Thyroid gland (tissue), 4 donors: ENCODE measurements at regions not wholly inside any gene's neighbourhood (a gene's known extent, or its start where the extent isn't known, plus 50 kb on each side); places are given as distances from the start of the nearest gene placed in this dataset.

Experiments used
- DNase-seq, 2 donors: peaks; one replicate each; pipeline ENCODE4 v3.0.0-alpha.2; 2019
- H3K27ac ChIP-seq, 3 donors: fragments of 200-600 bp; sonication (generic); 1 replicate in 2 of 3; 2 replicates in 1 of 3; pipeline ENCODE4 v1.5.1; 2016 to 2019; ENCODE audit warnings: mild to moderate bottlenecking in 1 of 3, moderate library complexity in 1 of 3
- H3K27me3 ChIP-seq: fragments of 200-600 bp; sonication (generic); one replicate; pipeline ENCODE4 v1.5.1; 2019
- H3K36me3 ChIP-seq, 2 donors: fragments of 200-600 bp; sonication (generic); one replicate each; pipeline ENCODE4 v1.5.1; 2016 to 2019
- H3K4me1 ChIP-seq, 2 donors: fragments of 200-600 bp; sonication (generic); one replicate each; pipeline ENCODE4 v1.5.1; 2017 to 2019
- H3K4me3 ChIP-seq, 3 donors: fragments of 200-600 bp; sonication (generic); replicated peaks in 1 of 3; 1 replicate in 2 of 3; 2 replicates in 1 of 3; pipeline ENCODE4 v1.5.1; 2016; ENCODE audit warnings: mild to moderate bottlenecking in 1 of 3
- H3K9me3 ChIP-seq: fragments of 200-600 bp; sonication (generic); one replicate; pipeline ENCODE4 v1.5.1; 2017
- POLR2A ChIP-seq, 2 donors: fragments of 450-650 bp; IDR thresholded peaks; one replicate each; pipeline ENCODE4 v1.6.1; 2017; ENCODE audit warnings: antibody characterized with exemption in 2 of 2, mild to moderate bottlenecking in 2 of 2, moderate library complexity in 1 of 2
- WGBS, 2 donors: methylation state at CpG; one replicate each; pipeline ENCODE4 v1.1.5; 2017; 5-methylcytosine and 5-hydroxymethylcytosine counted together
- intact Hi-C: fragments of 100-400 bp; cut with DNase I; formaldehyde crosslinking; loops from one replicate; pipeline ENCODE4 v1.15.1; 2023
- TF ChIP-seq, protein P1 (sequence below), 6 experiments: fragments of 200-600 bp in 3 of 6; fragments of 450-650 bp in 3 of 6; sonication (generic) in 3 of 6; IDR thresholded peaks; one replicate each; pipeline ENCODE4 v1.5.1; 2016 to 2019; ENCODE audit warnings: antibody characterized with exemption in 6 of 6, mild to moderate bottlenecking in 2 of 6, inconsistent platforms in 1 of 6, moderate library complexity in 1 of 6

DNA sequence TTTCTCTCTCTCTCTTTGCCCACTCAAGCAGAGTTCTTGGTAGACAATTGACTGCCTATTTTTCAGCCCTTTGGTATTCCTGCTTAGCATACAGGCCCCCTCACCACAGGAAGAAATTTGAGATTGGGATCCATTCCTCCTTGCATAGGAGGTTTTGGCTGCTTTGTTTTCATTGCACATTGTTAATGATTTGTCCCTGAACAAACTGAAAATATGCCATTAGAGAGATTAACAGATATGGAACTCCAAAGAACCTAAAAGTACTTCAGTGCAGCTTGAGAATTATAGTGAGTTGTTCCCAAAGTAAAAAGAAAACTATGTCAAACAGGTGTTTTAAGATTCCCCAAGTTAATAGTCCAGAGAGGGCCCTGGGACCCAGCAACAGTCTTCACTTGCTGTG lies 200.0 kb downstream of the TTLL7 start:
- intact Hi-C loops = no loop called here
- Histone ChIP-seq H3K36me3 (no peaks in the 10 kb centered on the region), H3K27ac (no peak overlapping the region), H3K9me3 (no peaks in the 10 kb centered on the region), H3K27me3 (no peaks in the 10 kb centered on the region), H3K4me3 (no peak overlapping the region), H3K4me1 (peaks cover 0 to 16% of the 10 kb centered on the region in 2 donors)
- DNase-seq = no peak
- no peak for TF ChIP-seq POLR2A (IDR thresholded peaks at IDR 0.05)
- TF ChIP-seq, protein P1, sequence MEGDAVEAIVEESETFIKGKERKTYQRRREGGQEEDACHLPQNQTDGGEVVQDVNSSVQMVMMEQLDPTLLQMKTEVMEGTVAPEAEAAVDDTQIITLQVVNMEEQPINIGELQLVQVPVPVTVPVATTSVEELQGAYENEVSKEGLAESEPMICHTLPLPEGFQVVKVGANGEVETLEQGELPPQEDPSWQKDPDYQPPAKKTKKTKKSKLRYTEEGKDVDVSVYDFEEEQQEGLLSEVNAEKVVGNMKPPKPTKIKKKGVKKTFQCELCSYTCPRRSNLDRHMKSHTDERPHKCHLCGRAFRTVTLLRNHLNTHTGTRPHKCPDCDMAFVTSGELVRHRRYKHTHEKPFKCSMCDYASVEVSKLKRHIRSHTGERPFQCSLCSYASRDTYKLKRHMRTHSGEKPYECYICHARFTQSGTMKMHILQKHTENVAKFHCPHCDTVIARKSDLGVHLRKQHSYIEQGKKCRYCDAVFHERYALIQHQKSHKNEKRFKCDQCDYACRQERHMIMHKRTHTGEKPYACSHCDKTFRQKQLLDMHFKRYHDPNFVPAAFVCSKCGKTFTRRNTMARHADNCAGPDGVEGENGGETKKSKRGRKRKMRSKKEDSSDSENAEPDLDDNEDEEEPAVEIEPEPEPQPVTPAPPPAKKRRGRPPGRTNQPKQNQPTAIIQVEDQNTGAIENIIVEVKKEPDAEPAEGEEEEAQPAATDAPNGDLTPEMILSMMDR (IDR thresholded peaks at IDR 0.05) = no peak

DNA sequence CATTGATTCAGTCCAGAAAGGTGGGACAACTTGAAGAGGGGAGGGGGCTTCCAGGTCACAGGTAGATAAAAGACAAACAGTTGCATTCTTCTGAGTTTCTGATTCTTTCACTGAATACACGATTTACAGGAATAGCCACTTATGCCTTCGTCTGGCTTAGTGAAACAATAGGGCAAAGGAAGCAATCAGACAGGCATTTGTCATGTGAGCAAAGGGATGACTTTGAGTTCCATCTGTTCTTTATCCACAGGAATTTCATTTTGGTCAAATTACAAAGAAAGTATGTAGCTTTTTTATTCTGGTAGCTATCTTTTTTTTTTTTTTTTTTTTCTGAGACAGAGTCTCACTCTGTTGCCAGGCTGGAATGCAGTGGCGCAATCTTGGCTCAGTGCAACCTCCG lies 202.5 kb downstream of the TTLL7 start:
- no peak for DNase-seq
- Histone ChIP-seq H3K9me3 (no peaks in the 10 kb centered on the region), H3K36me3 (no peaks in the 10 kb centered on the region), H3K27ac (no peak overlapping the region), H3K27me3 (no peaks in the 10 kb centered on the region), H3K4me3 (no peak overlapping the region), H3K4me1 (peaks cover 0 to 5% of the 10 kb centered on the region in 2 donors)
- WGBS, 2 donors = 78 to 80% methylated on average over 4 of the region's 4 CpGs
- intact Hi-C loops = no loop called here
- TF ChIP-seq, protein P1 (IDR thresholded peaks at IDR 0.05) = no peak
- no peak for TF ChIP-seq POLR2A (IDR thresholded peaks at IDR 0.05)

DNA sequence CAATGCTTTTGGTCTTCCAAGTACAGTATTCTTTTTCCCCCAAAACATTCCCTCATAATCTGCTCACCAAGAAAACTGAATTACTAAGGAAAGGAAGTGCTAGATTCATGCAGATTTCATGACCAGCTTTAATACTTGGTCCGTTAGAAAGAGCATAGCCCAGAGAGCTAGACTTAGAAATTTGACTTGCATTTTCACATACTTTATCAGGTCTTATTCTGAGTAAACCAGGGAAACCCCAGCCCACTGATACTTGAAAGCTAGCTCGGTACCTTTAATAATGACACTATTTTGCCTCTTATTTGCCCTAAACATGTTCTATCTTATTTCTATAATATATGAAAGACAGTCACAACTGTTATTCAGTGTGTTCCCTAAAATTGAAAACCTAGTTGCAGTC lies 204.5 kb downstream of the TTLL7 start:
- 93 to 98% methylated on average over 2 of the region's 2 CpGs for WGBS, 2 donors
- Histone ChIP-seq H3K9me3 (no peaks in the 10 kb centered on the region), H3K4me1 (peaks cover 0 to 2% of the 10 kb centered on the region in 2 donors), H3K4me3 (no peak overlapping the region), H3K36me3 (no peaks in the 10 kb centered on the region), H3K27me3 (no peaks in the 10 kb centered on the region), H3K27ac (no peak overlapping the region)
- intact Hi-C loops = no loop called here
- no peak for DNase-seq
- TF ChIP-seq POLR2A (IDR thresholded peaks at IDR 0.05) = no peak
- TF ChIP-seq, protein P1 (IDR thresholded peaks at IDR 0.05) = no peak

DNA sequence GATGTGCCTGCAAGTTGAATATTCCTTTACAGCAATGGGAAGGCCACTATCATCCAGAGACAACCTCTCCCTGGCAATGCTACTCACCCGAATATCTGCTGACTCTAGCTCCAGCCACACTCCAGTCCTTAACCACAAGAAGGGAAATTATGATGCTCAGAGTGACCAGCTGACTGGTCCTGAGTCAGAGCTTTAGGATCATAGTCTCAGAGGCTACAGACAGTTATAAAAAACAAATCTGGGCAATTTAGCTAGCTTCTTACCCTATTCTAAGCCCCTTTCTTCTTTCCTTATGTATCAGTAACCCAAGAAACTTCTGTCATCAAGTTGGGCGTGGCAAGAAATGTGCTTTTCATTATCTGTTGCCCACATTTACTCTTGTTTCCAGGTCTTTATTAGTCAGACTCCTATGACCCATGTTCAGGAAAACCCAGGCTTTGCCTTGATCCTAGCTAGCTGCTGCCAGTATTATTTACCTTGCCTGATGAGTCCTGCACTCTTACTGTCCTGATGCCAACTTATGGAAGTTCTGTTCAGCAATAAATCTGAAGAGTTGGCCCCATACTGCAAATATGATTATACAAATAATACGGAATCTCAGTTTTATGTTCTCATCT lies 207.0 kb downstream of the TTLL7 start:
- 87 to 98% methylated on average over 3 of the region's 3 CpGs for WGBS, 2 donors

DNA sequence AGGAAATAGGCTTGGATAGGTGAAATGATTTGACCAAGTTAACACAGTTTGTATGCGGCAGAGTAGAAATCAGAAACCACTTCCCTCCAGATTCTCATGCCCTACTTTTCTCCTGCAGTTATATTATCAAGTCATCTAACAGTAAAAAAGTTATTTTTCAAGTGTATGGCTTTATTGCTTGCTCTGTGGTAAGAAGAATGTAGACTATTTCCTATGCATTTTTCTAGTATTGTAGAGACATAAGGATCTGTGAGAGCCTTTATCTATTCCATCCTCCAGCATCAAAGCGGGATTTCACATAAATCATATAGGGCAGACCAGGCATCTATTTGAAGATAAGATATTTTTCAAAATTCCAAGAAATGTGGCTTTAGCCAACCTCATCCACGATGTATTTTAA lies 208.5 kb downstream of the TTLL7 start:
- no peak overlapping the region for H3K4me3 ChIP-seq
- H3K36me3 ChIP-seq = no peaks in the 10 kb centered on the region
- H3K9me3 ChIP-seq = no peaks in the 10 kb centered on the region
- intact Hi-C loops = no loop called here
- DNase-seq = no peak
- WGBS, 2 donors = 93 to 98% methylated on average over 3 of the region's 3 CpGs
- TF ChIP-seq POLR2A (IDR thresholded peaks at IDR 0.05) = no peak
- TF ChIP-seq, protein P1 (IDR thresholded peaks at IDR 0.05) = no peak
- H3K27me3 ChIP-seq = no peaks in the 10 kb centered on the region
- no peak overlapping the region for H3K27ac ChIP-seq
- H3K4me1 ChIP-seq = no peaks in the 10 kb centered on the region

More for the DNA sequence above, 207.0 kb downstream of the TTLL7 start:
- Histone ChIP-seq H3K36me3 (no peaks in the 10 kb centered on the region), H3K27ac (no peak overlapping the region), H3K9me3 (no peaks in the 10 kb centered on the region), H3K4me1 (no peaks in the 10 kb centered on the region), H3K4me3 (no peak overlapping the region), H3K27me3 (no peaks in the 10 kb centered on the region)
- intact Hi-C loops = no loop called here
- DNase-seq = no peak
- no peak for TF ChIP-seq POLR2A (IDR thresholded peaks at IDR 0.05)
- TF ChIP-seq, protein P1 (IDR thresholded peaks at IDR 0.05) = no peak
